Breast epithelium (tissue), 4 donors: ENCODE measurements at regions not wholly inside any gene's neighbourhood (a gene's known extent, or its start where the extent isn't known, plus 50 kb on each side); places are given as distances from the start of the nearest gene placed in this dataset.

ENCODE experiments used
- DNase-seq, 2 donors: peaks; one replicate each; pipeline ENCODE4 v3.0.0-alpha.2; 2019; ENCODE audit warnings: low spot score in 2 of 2
- H3K27ac ChIP-seq, 2 donors: fragments of 200-600 bp; sonication (generic) in 1 of 2; one replicate each; pipeline ENCODE4 v1.5.1; 2016 to 2019; ENCODE audit warnings: mild to moderate bottlenecking in 1 of 2
- H3K27me3 ChIP-seq, 2 donors: fragments of 200-600 bp; sonication (generic) in 1 of 2; one replicate each; pipeline versions ENCODE4 v1.5.1 to v1.6.0; 2017 to 2019; ENCODE audit warnings: control low read depth in 1 of 2, mild to moderate bottlenecking in 1 of 2
- H3K36me3 ChIP-seq: fragments of 200-600 bp; one replicate; pipeline ENCODE4 v1.5.1; 2019
- H3K4me1 ChIP-seq, 2 donors: fragments of 200-600 bp; sonication (generic); one replicate each; pipeline ENCODE4 v1.5.1; 2016 to 2019; ENCODE audit warnings: control low read depth in 1 of 2
- H3K4me3 ChIP-seq, 3 donors: fragments of 200-600 bp; sonication (generic); 1 replicate in 2 of 3; 2 replicates in 1 of 3; pipeline ENCODE4 v1.5.1; 2016 to 2019; ENCODE audit warnings: mild to moderate bottlenecking in 3 of 3, moderate library complexity in 2 of 3
- H3K9me3 ChIP-seq, 2 donors: fragments of 200-600 bp; sonication (generic) in 1 of 2; one replicate each; pipeline ENCODE4 v1.5.1; 2016 to 2019; ENCODE audit warnings: control low read depth in 1 of 2
- CTCF ChIP-seq, 3 donors: fragments of 450-650 bp; IDR thresholded peaks; one replicate each; pipeline ENCODE4 v1.5.1; 2016 to 2017; ENCODE audit warnings: antibody characterized with exemption in 3 of 3, mild to moderate bottlenecking in 3 of 3, moderate library complexity in 3 of 3
- POLR2A ChIP-seq: fragments of 450-650 bp; IDR thresholded peaks from one replicate; pipeline ENCODE4 v1.6.1; 2016; ENCODE audit warnings: antibody characterized with exemption, mild to moderate bottlenecking, moderate library complexity
- POLR2AphosphoS5 ChIP-seq, 3 donors: sonication (generic); formaldehyde crosslinking; IDR thresholded peaks; one replicate each; pipeline ENCODE4 v1.6.1; 2017; ENCODE audit warnings: antibody characterized with exemption in 3 of 3
- intact Hi-C: fragments of 100-400 bp; cut with DNase I; formaldehyde crosslinking; loops from one replicate; pipeline ENCODE4 v1.15.1; 2023; ENCODE audit warnings: low total_unique reads

GRCh38 chr13:32877491-32877890 is 138.7 kb upstream of the KL start:
- H3K27ac ChIP-seq = no peak overlapping the region
- no peaks in the 10 kb centered on the region for H3K36me3 ChIP-seq
- H3K4me3 ChIP-seq = no peak overlapping the region
- no peaks in the 10 kb centered on the region for H3K4me1 ChIP-seq
- no peaks in the 10 kb centered on the region for H3K27me3 ChIP-seq
- no peaks in the 10 kb centered on the region for H3K9me3 ChIP-seq
- no peak for TF ChIP-seq POLR2A
- TF ChIP-seq CTCF (IDR thresholded peaks at IDR 0.05) = no peak
- no peak for TF ChIP-seq POLR2AphosphoS5 (IDR thresholded peaks at IDR 0.05)
- DNase-seq = no peak
- intact Hi-C loops = no loop called here

- H3K4me1 ChIP-seq = no peaks in the 10 kb centered on the region
- no peaks in the 10 kb centered on the region for H3K27me3 ChIP-seq
- no peak overlapping the region for H3K4me3 ChIP-seq
- H3K9me3 ChIP-seq = no peaks in the 10 kb centered on the region
- no peak for DNase-seq
- intact Hi-C loops = no loop called here
- H3K36me3 ChIP-seq = no peaks in the 10 kb centered on the region
- no peak overlapping the region for H3K27ac ChIP-seq
- no peak for TF ChIP-seq CTCF (IDR thresholded peaks at IDR 0.05)
- TF ChIP-seq POLR2AphosphoS5 (IDR thresholded peaks at IDR 0.05) = no peak
- no peak for TF ChIP-seq POLR2A
These were observed 138.1 kb upstream of the KL start for GRCh38 chr13:32878163-32878562.

- intact Hi-C loops = no loop called here
- no peak overlapping the region for H3K27ac ChIP-seq
These were observed 135.6 kb upstream of the KL start for GRCh38 chr13:32880636-32881035.

GRCh38 chr13:32881074-32881776 is 135.0 kb upstream of the KL start:
- H3K9me3 ChIP-seq = no peaks in the 10 kb centered on the region
- DNase-seq = no peak
- no peaks in the 10 kb centered on the region for H3K27me3 ChIP-seq
- H3K4me3 ChIP-seq = no peak overlapping the region
- H3K36me3 ChIP-seq = no peaks in the 10 kb centered on the region
- H3K27ac ChIP-seq = no peak overlapping the region
- no peaks in the 10 kb centered on the region for H3K4me1 ChIP-seq
- intact Hi-C loops = no loop called here
- no peak for TF ChIP-seq CTCF (IDR thresholded peaks at IDR 0.05)
- TF ChIP-seq POLR2AphosphoS5 (IDR thresholded peaks at IDR 0.05) = no peak
- no peak for TF ChIP-seq POLR2A

More at GRCh38 chr13:32880636-32881035, 135.6 kb upstream of the KL start:
- H3K36me3 ChIP-seq = no peaks in the 10 kb centered on the region
- TF ChIP-seq POLR2A (no peak), POLR2AphosphoS5 (IDR thresholded peaks at IDR 0.05) (no peak), CTCF (IDR thresholded peaks at IDR 0.05) (no peak)
- no peak overlapping the region for H3K4me3 ChIP-seq
- no peak for DNase-seq
- H3K4me1 ChIP-seq = no peaks in the 10 kb centered on the region
- H3K27me3 ChIP-seq = no peaks in the 10 kb centered on the region
- H3K9me3 ChIP-seq = no peaks in the 10 kb centered on the region

- H3K27me3 ChIP-seq = no peaks in the 10 kb centered on the region
- intact Hi-C loops = no loop called here
- no peak overlapping the region for H3K27ac ChIP-seq
- no peaks in the 10 kb centered on the region for H3K4me1 ChIP-seq
- DNase-seq = no peak
- no peak overlapping the region for H3K4me3 ChIP-seq
- H3K36me3 ChIP-seq = no peaks in the 10 kb centered on the region
- TF ChIP-seq POLR2AphosphoS5 (IDR thresholded peaks at IDR 0.05) = no peak
- no peak for TF ChIP-seq CTCF (IDR thresholded peaks at IDR 0.05)
- TF ChIP-seq POLR2A = no peak
- no peaks in the 10 kb centered on the region for H3K9me3 ChIP-seq
These were observed 134.5 kb upstream of the KL start for GRCh38 chr13:32881777-32882145.
